NCI-H82 treated with DMSO at 0.1 percent for 48 hours (cell line): ENCODE measurements at regions not wholly inside any gene's neighbourhood (a gene's known extent, or its start where the extent isn't known, plus 50 kb on each side); places are given as distances from the start of the nearest gene placed in this dataset.
"Not testable (repeated sequence)": the region's sequence is repeated elsewhere in the genome, so short reads cannot be mapped to it uniquely, and the experiment has no call there.

Experiments
- DNase-seq: peaks from one replicate; lab custom pipeline; 2025; ENCODE audit not compliant: unreplicated experiment; lab: John Stamatoyannopoulos, UW

DNA sequence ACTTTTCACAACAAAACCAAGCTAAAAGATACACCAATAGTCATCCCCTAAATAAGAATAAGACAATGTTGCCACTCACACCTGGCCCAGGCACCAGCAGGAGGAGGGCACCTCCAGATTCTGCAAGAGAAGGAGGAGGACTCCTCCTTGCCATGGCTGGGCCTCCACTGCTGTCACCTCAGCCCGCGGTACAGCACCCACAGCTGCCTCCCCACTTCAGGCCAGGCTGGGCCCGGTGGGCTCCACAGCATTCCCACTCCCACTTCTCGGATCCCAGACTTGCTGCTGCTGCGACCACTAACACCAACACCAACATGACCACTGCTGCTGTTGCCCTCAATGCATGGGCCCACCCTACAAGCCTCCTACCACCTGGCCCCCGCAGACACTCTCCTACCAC lies 95.3 kb upstream of the POTED start:
- DNase-seq, result not testable (repeated sequence)

GRCh38 chr21:13515980-13516379 lies 93.6 kb upstream of the POTED start:
- not testable (repeated sequence) for DNase-seq

- DNase-seq, result not testable (repeated sequence)
Observed at GRCh38 chr21:13519971-13520370, 89.6 kb upstream of the POTED start.

DNA sequence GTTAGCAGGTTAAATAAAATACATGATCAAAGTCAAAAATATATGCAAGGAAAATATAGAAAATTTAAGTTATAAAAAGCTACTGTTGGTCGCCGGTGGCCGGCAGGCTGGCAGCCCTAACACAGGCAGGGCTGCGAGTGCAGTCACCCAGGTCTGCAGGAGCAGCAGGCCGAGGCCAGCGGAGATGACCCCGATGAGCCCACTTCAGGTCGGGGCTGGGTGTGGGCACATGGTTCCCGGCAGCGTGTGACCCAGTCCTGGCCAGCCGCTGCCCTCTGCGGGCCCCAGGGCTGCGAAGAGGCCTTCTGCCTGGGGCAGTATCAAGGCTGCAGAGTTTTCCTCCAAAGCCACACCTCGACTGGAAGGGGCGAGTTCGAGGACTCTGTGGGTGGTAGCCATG lies 84.6 kb upstream of the POTED start:
- DNase-seq, result not testable (repeated sequence)

DNA sequence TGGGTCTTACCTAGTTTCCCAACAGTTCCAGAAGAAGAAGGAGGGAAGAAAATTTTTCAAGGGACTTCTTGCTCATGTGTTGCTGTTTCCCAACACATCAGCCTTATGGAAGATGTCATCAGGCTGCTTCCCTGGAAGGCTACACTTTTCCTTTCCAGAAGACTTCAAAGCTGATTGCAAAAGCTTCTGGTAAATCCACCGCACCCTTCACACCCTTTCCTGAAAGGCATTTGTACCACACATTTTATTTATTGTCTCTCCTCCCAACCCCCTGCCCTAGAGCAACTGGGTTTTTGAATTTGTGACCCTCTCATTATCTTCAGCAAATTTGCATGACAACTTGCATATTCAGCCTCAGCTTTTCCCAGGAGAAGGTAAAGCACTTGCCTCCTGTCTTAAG lies 80.5 kb upstream of the POTED start:
- DNase-seq, result not testable (repeated sequence)

- not testable (repeated sequence) for DNase-seq
Observed at GRCh38 chr21:13529674-13530073, 79.9 kb upstream of the POTED start.

GRCh38 chr21:13530697-13531096 lies 78.9 kb upstream of the POTED start:
- DNase-seq, result peak; percentile 8

DNA sequence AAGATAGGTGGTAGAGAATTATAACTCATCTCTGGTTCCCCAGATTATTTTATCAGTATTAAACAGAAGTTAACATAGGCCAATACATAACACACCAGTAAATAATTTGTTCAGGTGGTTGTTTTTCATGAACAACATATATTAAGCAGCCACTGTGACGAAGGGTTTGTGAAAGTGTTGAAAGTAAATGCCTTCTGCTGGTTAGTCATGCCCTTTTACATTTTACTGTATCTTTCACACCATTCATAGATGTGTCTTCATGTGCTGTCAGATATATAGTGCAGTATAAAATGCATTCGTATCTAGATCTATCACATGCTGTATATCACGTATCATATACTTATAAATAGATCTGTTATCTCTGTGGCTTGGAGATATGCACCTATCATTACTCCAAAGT lies 66.1 kb upstream of the POTED start:
- not testable (repeated sequence) for DNase-seq

DNA sequence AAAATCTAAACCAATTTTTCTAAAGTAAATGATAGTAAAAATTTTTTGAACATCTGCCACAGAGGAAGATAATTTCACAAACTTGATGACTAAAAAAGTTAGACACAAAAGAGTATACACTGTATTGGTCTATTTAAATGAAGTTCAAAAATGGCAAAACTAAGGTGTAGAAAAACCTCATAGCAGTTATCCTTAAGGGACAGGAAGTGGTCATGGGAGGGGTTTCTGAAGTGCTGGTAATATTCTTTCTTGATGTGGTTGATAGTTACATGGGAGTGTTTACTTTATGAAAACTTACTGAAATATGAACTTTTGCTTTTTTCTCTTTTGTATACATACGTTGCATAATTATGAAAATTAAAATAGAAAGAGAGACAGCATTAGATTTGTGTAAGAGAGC lies 64.1 kb upstream of the POTED start:
- DNase-seq, result not testable (repeated sequence)
